ENCODE measurements at regions not wholly inside any gene's neighbourhood (a gene's known extent, or its start where the extent isn't known, plus 50 kb on each side); places are given as distances from the start of the nearest gene placed in this dataset.

- no peak for TF ChIP-seq POLR2AphosphoS5 (IDR thresholded peaks at IDR 0.05; ENCODE audit: insufficient read depth, low read depth, low read length)
- TF ChIP-seq FOS (IDR thresholded peaks at IDR 0.05; ENCODE audit: borderline replicate concordance, insufficient read depth, low read length), result no peak
- TF ChIP-seq CTCF (IDR thresholded peaks at IDR 0.05; ENCODE audit: extremely low read depth in 1 of 2, insufficient read depth in 1 of 2, low read depth in 1 of 2, low read length in 2 of 2), result no peak
Measured at GRCh38 chr3:36132214-36132613, 248.1 kb upstream of the STAC start.
